Smooth muscle cell (in vitro differentiated cells): ENCODE measurements at regions not wholly inside any gene's neighbourhood (a gene's known extent, or its start where the extent isn't known, plus 50 kb on each side); places are given as distances from the start of the nearest gene placed in this dataset.

Experiments used
- DNase-seq: peaks from one replicate; lab custom pipeline; 2025; ENCODE audit not compliant: unreplicated experiment; lab: John Stamatoyannopoulos, UW
- H2AFZ ChIP-seq: fragments of 200-600 bp; sonication (generic); 2 replicates; pipeline ENCODE4 v1.6.0; 2016; ENCODE audit warnings: antibody characterized with exemption, low read depth, mild to moderate bottlenecking
- H3F3A ChIP-seq: fragments of 200-600 bp; sonication (generic); 2 replicates; pipeline ENCODE4 v1.6.0; 2017; ENCODE audit warnings: antibody characterized with exemption, low read depth
- H3K27ac ChIP-seq: fragments of 200-600 bp; sonication (generic); 2 replicates; pipeline ENCODE4 v1.5.1; 2016; ENCODE audit warnings: low read depth, mild to moderate bottlenecking
- H3K27me3 ChIP-seq: fragments of 200-600 bp; sonication (generic); 2 replicates; pipeline ENCODE4 v1.6.1; 2016; ENCODE audit warnings: low read depth, mild to moderate bottlenecking
- H3K36me3 ChIP-seq: fragments of 200-600 bp; sonication (generic); 2 replicates; pipeline ENCODE4 v1.5.1; 2016; ENCODE audit warnings: low read depth
- H3K4me1 ChIP-seq: fragments of 200-600 bp; sonication (generic); 2 replicates; pipeline ENCODE4 v1.5.1; 2016; ENCODE audit warnings: low read depth
- H3K4me2 ChIP-seq: fragments of 200-600 bp; sonication (generic); 2 replicates; pipeline ENCODE4 v1.6.0; 2016; ENCODE audit warnings: mild to moderate bottlenecking
- H3K4me3 ChIP-seq: fragments of 200-600 bp; sonication (generic); 2 replicates; pipeline ENCODE4 v1.5.1; 2016; ENCODE audit warnings: mild to moderate bottlenecking
- H3K79me2 ChIP-seq: fragments of 200-600 bp; sonication (generic); 2 replicates; pipeline ENCODE4 v1.6.0; 2016; ENCODE audit warnings: low read depth, mild to moderate bottlenecking
- H3K9ac ChIP-seq: fragments of 200-600 bp; sonication (generic); 2 replicates; pipeline ENCODE4 v1.6.0; 2016; ENCODE audit warnings: low read depth
- H3K9me3 ChIP-seq: fragments of 200-600 bp; sonication (generic); replicated peaks from 2 replicates; pipeline ENCODE4 v1.5.1; 2016; ENCODE audit warnings: low read depth
- H4K20me1 ChIP-seq: fragments of 200-600 bp; sonication (generic); 2 replicates; pipeline ENCODE4 v1.6.0; 2016; ENCODE audit warnings: low read depth
- CTCF ChIP-seq: fragments of 200-600 bp; sonication (generic); IDR thresholded peaks from 2 replicates; pipeline ENCODE4 v1.5.1; 2017; ENCODE audit warnings: borderline replicate concordance, mild to moderate bottlenecking, antibody characterized with exemption; ENCODE audit not compliant: insufficient read depth, poor library complexity, severe bottlenecking
- WGBS: methylation state at CpG from one replicate; pipeline ENCODE4 v1.1.7; 2016; ENCODE audit warnings: low lambda C conversion rate; 5-methylcytosine and 5-hydroxymethylcytosine counted together

- no peak overlapping the region for H3K4me3 ChIP-seq
- H3F3A ChIP-seq, result no peaks in the 10 kb centered on the region
- H3K27ac ChIP-seq, result no peak overlapping the region
- WGBS, result 58% methylated on average over 4 of the region's 4 CpGs
- H3K4me1 ChIP-seq, result no peaks in the 10 kb centered on the region
- H2AFZ ChIP-seq, result no peak overlapping the region
- H3K4me2 ChIP-seq, result no peak overlapping the region
- no peak overlapping the region for H3K9ac ChIP-seq
- DNase-seq, result no peak
- H3K9me3 ChIP-seq, result no peaks in the 10 kb centered on the region
- no peaks in the 10 kb centered on the region for H3K79me2 ChIP-seq
- no peaks in the 10 kb centered on the region for H3K36me3 ChIP-seq
- no peaks in the 10 kb centered on the region for H4K20me1 ChIP-seq
- no peaks in the 10 kb centered on the region for H3K27me3 ChIP-seq
- no peak for TF ChIP-seq CTCF
These were observed 145.1 kb upstream of the RAI14 start for GRCh38 chr5:34511063-34511462.

- no peaks in the 10 kb centered on the region for H3K4me1 ChIP-seq
- WGBS, result 72% methylated on average over 1 of the region's 1 CpG
- H3K79me2 ChIP-seq, result no peaks in the 10 kb centered on the region
- no peaks in the 10 kb centered on the region for H3K9me3 ChIP-seq
- H3K4me2 ChIP-seq, result no peak overlapping the region
- peak overlapping the region; percentile 71 for H2AFZ ChIP-seq
- H4K20me1 ChIP-seq, result no peaks in the 10 kb centered on the region
- DNase-seq, result no peak
- TF ChIP-seq CTCF, result no peak
- H3K27ac ChIP-seq, result no peak overlapping the region
- H3K9ac ChIP-seq, result no peak overlapping the region
- H3K4me3 ChIP-seq, result no peak overlapping the region
- no peaks in the 10 kb centered on the region for H3K36me3 ChIP-seq
- H3F3A ChIP-seq, result no peaks in the 10 kb centered on the region
- no peaks in the 10 kb centered on the region for H3K27me3 ChIP-seq
These were observed 144.6 kb upstream of the RAI14 start for GRCh38 chr5:34511481-34511880.

DNA sequence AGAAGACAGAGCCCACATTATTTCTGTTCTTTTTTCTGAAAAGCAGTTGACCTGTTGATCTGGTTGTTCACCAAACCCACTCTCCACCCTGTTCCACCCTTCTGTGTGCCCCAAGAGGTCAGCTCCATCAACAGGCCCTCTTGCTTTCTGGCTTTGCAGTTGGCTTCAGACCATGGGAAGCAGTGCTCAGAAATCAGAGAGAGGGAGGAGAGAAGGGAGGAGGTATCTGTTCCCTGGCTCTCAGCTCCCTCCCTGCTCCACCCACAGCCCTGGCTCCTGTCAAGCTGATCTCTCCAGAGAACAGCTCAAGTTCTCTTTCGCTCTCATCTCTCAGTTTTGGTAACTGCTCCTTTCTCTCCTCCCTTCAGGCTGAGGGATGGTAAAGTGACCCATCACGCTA is 144.2 kb upstream of the RAI14 start:
- H3K27ac ChIP-seq, result no peak overlapping the region
- DNase-seq, result no peak

More for the DNA sequence above, 144.2 kb upstream of the RAI14 start:
- no peak for TF ChIP-seq CTCF
- Histone ChIP-seq H3K79me2 (no peaks in the 10 kb centered on the region), H4K20me1 (no peaks in the 10 kb centered on the region), H3K4me2 (no peak overlapping the region), H3F3A (peaks cover 4% of the 10 kb centered on the region), H3K27me3 (no peaks in the 10 kb centered on the region), H3K4me1 (no peaks in the 10 kb centered on the region), H3K9me3 (no peaks in the 10 kb centered on the region), H3K4me3 (no peak overlapping the region), H2AFZ (peak overlapping the region; percentile 71), H3K9ac (no peak overlapping the region), H3K36me3 (no peaks in the 10 kb centered on the region)
- 55% methylated on average over 2 of the region's 2 CpGs for WGBS
